ENCODE measurements at regions not wholly inside any gene's neighbourhood (a gene's known extent, or its start where the extent isn't known, plus 50 kb on each side); places are given as distances from the start of the nearest gene placed in this dataset.

GRCh38 chr5:13246053-13246452 is 698.4 kb downstream of the DNAH5 start (continued):
- TF ChIP-seq, protein P1, sequence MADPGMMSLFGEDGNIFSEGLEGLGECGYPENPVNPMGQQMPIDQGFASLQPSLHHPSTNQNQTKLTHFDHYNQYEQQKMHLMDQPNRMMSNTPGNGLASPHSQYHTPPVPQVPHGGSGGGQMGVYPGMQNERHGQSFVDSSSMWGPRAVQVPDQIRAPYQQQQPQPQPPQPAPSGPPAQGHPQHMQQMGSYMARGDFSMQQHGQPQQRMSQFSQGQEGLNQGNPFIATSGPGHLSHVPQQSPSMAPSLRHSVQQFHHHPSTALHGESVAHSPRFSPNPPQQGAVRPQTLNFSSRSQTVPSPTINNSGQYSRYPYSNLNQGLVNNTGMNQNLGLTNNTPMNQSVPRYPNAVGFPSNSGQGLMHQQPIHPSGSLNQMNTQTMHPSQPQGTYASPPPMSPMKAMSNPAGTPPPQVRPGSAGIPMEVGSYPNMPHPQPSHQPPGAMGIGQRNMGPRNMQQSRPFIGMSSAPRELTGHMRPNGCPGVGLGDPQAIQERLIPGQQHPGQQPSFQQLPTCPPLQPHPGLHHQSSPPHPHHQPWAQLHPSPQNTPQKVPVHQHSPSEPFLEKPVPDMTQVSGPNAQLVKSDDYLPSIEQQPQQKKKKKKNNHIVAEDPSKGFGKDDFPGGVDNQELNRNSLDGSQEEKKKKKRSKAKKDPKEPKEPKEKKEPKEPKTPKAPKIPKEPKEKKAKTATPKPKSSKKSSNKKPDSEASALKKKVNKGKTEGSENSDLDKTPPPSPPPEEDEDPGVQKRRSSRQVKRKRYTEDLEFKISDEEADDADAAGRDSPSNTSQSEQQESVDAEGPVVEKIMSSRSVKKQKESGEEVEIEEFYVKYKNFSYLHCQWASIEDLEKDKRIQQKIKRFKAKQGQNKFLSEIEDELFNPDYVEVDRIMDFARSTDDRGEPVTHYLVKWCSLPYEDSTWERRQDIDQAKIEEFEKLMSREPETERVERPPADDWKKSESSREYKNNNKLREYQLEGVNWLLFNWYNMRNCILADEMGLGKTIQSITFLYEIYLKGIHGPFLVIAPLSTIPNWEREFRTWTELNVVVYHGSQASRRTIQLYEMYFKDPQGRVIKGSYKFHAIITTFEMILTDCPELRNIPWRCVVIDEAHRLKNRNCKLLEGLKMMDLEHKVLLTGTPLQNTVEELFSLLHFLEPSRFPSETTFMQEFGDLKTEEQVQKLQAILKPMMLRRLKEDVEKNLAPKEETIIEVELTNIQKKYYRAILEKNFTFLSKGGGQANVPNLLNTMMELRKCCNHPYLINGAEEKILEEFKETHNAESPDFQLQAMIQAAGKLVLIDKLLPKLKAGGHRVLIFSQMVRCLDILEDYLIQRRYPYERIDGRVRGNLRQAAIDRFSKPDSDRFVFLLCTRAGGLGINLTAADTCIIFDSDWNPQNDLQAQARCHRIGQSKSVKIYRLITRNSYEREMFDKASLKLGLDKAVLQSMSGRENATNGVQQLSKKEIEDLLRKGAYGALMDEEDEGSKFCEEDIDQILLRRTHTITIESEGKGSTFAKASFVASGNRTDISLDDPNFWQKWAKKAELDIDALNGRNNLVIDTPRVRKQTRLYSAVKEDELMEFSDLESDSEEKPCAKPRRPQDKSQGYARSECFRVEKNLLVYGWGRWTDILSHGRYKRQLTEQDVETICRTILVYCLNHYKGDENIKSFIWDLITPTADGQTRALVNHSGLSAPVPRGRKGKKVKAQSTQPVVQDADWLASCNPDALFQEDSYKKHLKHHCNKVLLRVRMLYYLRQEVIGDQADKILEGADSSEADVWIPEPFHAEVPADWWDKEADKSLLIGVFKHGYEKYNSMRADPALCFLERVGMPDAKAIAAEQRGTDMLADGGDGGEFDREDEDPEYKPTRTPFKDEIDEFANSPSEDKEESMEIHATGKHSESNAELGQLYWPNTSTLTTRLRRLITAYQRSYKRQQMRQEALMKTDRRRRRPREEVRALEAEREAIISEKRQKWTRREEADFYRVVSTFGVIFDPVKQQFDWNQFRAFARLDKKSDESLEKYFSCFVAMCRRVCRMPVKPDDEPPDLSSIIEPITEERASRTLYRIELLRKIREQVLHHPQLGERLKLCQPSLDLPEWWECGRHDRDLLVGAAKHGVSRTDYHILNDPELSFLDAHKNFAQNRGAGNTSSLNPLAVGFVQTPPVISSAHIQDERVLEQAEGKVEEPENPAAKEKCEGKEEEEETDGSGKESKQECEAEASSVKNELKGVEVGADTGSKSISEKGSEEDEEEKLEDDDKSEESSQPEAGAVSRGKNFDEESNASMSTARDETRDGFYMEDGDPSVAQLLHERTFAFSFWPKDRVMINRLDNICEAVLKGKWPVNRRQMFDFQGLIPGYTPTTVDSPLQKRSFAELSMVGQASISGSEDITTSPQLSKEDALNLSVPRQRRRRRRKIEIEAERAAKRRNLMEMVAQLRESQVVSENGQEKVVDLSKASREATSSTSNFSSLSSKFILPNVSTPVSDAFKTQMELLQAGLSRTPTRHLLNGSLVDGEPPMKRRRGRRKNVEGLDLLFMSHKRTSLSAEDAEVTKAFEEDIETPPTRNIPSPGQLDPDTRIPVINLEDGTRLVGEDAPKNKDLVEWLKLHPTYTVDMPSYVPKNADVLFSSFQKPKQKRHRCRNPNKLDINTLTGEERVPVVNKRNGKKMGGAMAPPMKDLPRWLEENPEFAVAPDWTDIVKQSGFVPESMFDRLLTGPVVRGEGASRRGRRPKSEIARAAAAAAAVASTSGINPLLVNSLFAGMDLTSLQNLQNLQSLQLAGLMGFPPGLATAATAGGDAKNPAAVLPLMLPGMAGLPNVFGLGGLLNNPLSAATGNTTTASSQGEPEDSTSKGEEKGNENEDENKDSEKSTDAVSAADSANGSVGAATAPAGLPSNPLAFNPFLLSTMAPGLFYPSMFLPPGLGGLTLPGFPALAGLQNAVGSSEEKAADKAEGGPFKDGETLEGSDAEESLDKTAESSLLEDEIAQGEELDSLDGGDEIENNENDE (IDR thresholded peaks at IDR 0.05; ENCODE audit: insufficient replicate concordance, low read length): peak; percentile 29
- TF ChIP-seq RBBP5 (IDR thresholded peaks at IDR 0.05; ENCODE audit: borderline replicate concordance, low read depth, low read length): peak; percentile 85
- no peak for TF ChIP-seq POLR2A (IDR thresholded peaks at IDR 0.05; ENCODE audit: control extremely low read depth in 1 of 2, low read depth in 2 of 2, low read length in 2 of 2)

Measured in H1 (cell line).